ENCODE measurements at regions not wholly inside any gene's neighbourhood (a gene's known extent, or its start where the extent isn't known, plus 50 kb on each side); places are given as distances from the start of the nearest gene placed in this dataset.

DNA sequence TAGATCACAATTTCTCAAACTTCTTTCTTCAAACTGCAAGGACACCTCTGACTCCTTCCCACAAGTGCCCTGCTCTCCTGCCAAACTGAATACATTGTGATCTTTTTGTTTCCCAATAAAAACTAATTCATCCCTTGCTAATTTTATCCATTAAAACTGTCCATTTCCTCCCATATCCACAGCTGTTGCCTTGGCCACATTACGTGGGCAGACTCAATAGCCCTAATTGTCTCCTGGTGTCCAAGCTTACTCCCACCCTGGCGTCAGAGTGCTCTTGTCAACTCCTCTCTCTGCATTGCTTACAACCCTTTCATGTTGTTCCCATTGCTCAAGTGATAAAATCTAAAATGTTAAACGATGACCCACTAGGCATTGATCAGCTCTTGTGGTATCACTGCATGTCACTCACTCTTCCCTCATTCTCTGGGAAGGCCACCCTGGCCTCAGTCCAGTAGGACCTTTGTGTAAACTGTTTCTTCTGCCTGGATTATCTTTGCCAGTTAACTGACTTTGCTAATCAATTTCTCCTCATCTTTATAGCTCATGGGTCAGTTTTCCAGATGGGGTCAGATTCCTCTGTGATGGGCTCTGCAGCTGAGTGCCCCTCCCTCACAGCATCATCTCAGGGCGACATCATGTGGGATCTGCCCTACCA lies 525.0 kb downstream of the SLC4A3 start:
- Histone ChIP-seq H3K27ac (ENCODE audit: low read depth, low read length) (no peak overlapping the region), H3K4me3 (ENCODE audit: low read length) (no peak overlapping the region), H3K36me3 (ENCODE audit: control insufficient read depth, low read length) (no peaks in the 10 kb centered on the region), H3K9me3 (ENCODE audit: control insufficient read depth, insufficient read depth, low read length) (no peaks in the 10 kb centered on the region), H3K4me1 (ENCODE audit: control insufficient read depth, low read length) (no peaks in the 10 kb centered on the region), H3K4me2 (ENCODE audit: low read length) (no peak overlapping the region), H4K20me1 (ENCODE audit: control insufficient read depth, insufficient read depth, low read depth, low read length) (no peaks in the 10 kb centered on the region), H3K9me2 (replicated peaks; ENCODE audit: control insufficient read depth, low read length) (no peaks in the 10 kb centered on the region), H3K27me3 (ENCODE audit: control insufficient read depth, low read length) (no peaks in the 10 kb centered on the region), H3F3A (ENCODE audit: control insufficient read depth, insufficient read depth) (no peaks in the 10 kb centered on the region), H3K79me2 (ENCODE audit: control insufficient read depth, low read length) (no peaks in the 10 kb centered on the region)
- TF ChIP-seq CTCF (IDR thresholded peaks at IDR 0.05; ENCODE audit: low read depth, low read length, poor library complexity, severe bottlenecking) (no peak), EZH2phosphoT487 (IDR thresholded peaks at IDR 0.05; ENCODE audit: borderline replicate concordance, low read length) (no peak)

DNA sequence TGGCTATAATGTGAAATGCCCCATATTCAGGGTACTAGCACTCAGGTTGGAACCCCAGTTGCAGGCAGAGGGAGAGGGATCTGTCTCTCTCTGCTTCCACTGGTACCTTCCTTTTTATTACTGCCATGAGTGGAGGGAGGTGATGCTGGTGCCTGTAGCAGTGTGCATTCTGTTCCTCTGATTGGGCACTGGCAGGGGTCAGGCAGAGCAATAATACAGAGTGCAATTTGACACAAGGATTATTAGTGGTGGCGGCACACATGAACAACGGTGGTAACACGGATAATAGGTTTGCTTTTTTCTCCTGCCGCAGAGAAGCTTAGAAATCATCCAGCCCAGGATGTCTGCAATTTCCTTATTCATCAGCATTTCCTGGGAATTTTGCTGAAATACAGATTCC lies 525.7 kb downstream of the SLC4A3 start:
- H3K9me2 ChIP-seq (replicated peaks; ENCODE audit: control insufficient read depth, low read length), result no peaks in the 10 kb centered on the region
- no peaks in the 10 kb centered on the region for H3K9me3 ChIP-seq (ENCODE audit: control insufficient read depth, insufficient read depth, low read length)
- H3K4me2 ChIP-seq (ENCODE audit: low read length), result no peak overlapping the region
- TF ChIP-seq CTCF (IDR thresholded peaks at IDR 0.05; ENCODE audit: low read depth, low read length, poor library complexity, severe bottlenecking) (no peak), EZH2phosphoT487 (IDR thresholded peaks at IDR 0.05; ENCODE audit: borderline replicate concordance, low read length) (no peak)
- no peak overlapping the region for H3K4me3 ChIP-seq (ENCODE audit: low read length)
- no peaks in the 10 kb centered on the region for H3K36me3 ChIP-seq (ENCODE audit: control insufficient read depth, low read length)
- no peaks in the 10 kb centered on the region for H4K20me1 ChIP-seq (ENCODE audit: control insufficient read depth, insufficient read depth, low read depth, low read length)
- H3K27ac ChIP-seq (ENCODE audit: low read depth, low read length), result no peak overlapping the region
- no peaks in the 10 kb centered on the region for H3K4me1 ChIP-seq (ENCODE audit: control insufficient read depth, low read length)
- no peaks in the 10 kb centered on the region for H3F3A ChIP-seq (ENCODE audit: control insufficient read depth, insufficient read depth)
- no peaks in the 10 kb centered on the region for H3K27me3 ChIP-seq (ENCODE audit: control insufficient read depth, low read length)
- H3K79me2 ChIP-seq (ENCODE audit: control insufficient read depth, low read length), result no peaks in the 10 kb centered on the region

DNA sequence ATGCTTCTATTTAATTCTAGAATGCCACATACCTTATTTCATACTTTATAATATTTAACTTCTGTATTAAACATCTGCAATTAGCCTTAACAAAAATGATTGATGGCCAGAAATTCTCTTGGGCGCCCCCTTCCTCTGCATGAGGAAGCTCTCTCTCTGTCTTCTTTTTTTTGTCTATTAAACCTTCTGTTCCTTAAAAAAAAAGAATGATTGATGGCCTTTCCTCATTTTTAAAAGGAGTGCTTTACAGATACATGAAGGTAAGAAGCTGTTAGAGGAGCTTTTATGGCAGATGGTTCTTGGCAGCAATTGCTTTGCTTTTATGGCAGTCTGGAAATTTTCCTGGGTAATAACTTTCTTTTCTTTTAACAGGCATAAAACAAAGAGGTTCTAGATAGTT lies 526.9 kb downstream of the SLC4A3 start:
- Histone ChIP-seq H3F3A (ENCODE audit: control insufficient read depth, insufficient read depth) (no peaks in the 10 kb centered on the region), H4K20me1 (ENCODE audit: control insufficient read depth, insufficient read depth, low read depth, low read length) (no peaks in the 10 kb centered on the region), H3K4me3 (ENCODE audit: low read length) (no peak overlapping the region), H3K9me3 (ENCODE audit: control insufficient read depth, insufficient read depth, low read length) (no peaks in the 10 kb centered on the region), H3K4me1 (ENCODE audit: control insufficient read depth, low read length) (no peaks in the 10 kb centered on the region), H3K79me2 (ENCODE audit: control insufficient read depth, low read length) (no peaks in the 10 kb centered on the region), H3K27me3 (ENCODE audit: control insufficient read depth, low read length) (no peaks in the 10 kb centered on the region), H3K4me2 (ENCODE audit: low read length) (no peak overlapping the region), H3K36me3 (ENCODE audit: control insufficient read depth, low read length) (no peaks in the 10 kb centered on the region), H3K27ac (ENCODE audit: low read depth, low read length) (no peak overlapping the region), H3K9me2 (replicated peaks; ENCODE audit: control insufficient read depth, low read length) (no peaks in the 10 kb centered on the region)
- no peak for TF ChIP-seq EZH2phosphoT487 (IDR thresholded peaks at IDR 0.05; ENCODE audit: borderline replicate concordance, low read length)
- TF ChIP-seq CTCF (IDR thresholded peaks at IDR 0.05; ENCODE audit: low read depth, low read length, poor library complexity, severe bottlenecking), result no peak
